Stimulated activated CD4-positive, alpha-beta T cell treated with anti-CD3 and anti-CD28 coated beads, TNF-alpha, amount 100 ng/mL, for 48 hours (primary cell): ENCODE measurements at regions not wholly inside any gene's neighbourhood (a gene's known extent, or its start where the extent isn't known, plus 50 kb on each side); places are given as distances from the start of the nearest gene placed in this dataset.

Experiments
- DNase-seq, 3 donors: peaks; one replicate each; pipeline ENCODE4 v3.0.0-alpha.2; 2020; ENCODE audit warnings: low read depth in 3 of 3

- no peak for DNase-seq
Measured at GRCh38 chr7:106165337-106165736, 53.2 kb upstream of the SYPL1 start.

GRCh38 chr7:106163257-106163656 lies 51.1 kb upstream of the SYPL1 start:
- no peak for DNase-seq
